Endothelial cell of umbilical vein (primary cell): ENCODE measurements at regions not wholly inside any gene's neighbourhood (a gene's known extent, or its start where the extent isn't known, plus 50 kb on each side); places are given as distances from the start of the nearest gene placed in this dataset.

ENCODE experiments used
- BruUV-seq: library from RNA; stranded (reverse); fragments of 400-500 nt; replicated peaks from 2 replicates; lab custom pipeline; 2021; lab: Mats Ljungman, UMichigan
- CTCF ChIA-PET: fragments of 300-600, 350-600 bp; sonication (Branson Sonifier 250); formaldehyde crosslinking; loops from one replicate; lab custom pipeline; 2021; ENCODE audit warnings: antibody characterized with exemption, inconsistent platforms; lab: Charles Lee
- POLR2A ChIA-PET: fragments of 300-600, 350-600 bp; sonication (Branson Sonifier 250); formaldehyde crosslinking; loops from one replicate; lab custom pipeline; 2021; ENCODE audit warnings: antibody characterized with exemption, inconsistent platforms; lab: Charles Lee
- DNase-seq: peaks from one replicate; pipeline ENCODE4 v3.0.0-alpha.2; 2011; ENCODE audit warnings: low read depth, low spot score
- FAIRE-seq: peaks from 2 replicates; lab custom pipeline; 2011; peaks lifted over from hg19 to GRCh38; lab: Jason Lieb, UNC
- H2AFZ ChIP-seq: 2 replicates; pipeline ENCODE4 v1.6.0; 2012; ENCODE audit warnings: low read depth, low read length, control low read depth, inconsistent platforms
- H3K27ac ChIP-seq: 2 replicates; pipeline ENCODE4 v1.5.1; 2011; ENCODE audit warnings: low read depth, mild to moderate bottlenecking, control low read depth, low read length, moderate library complexity; ENCODE audit not compliant: insufficient read depth
- H3K27me3 ChIP-seq, 2 experiments: 2 replicates each; pipeline versions ENCODE4 v1.6.0 to v1.6.1; 2011; ENCODE audit warnings: low read length in 2 of 2, mixed read lengths in 1 of 2; ENCODE audit not compliant: control insufficient read depth in 2 of 2, insufficient read depth in 2 of 2
- H3K36me3 ChIP-seq, 2 experiments: 2 replicates in 1 of 2; 3 replicates in 1 of 2; pipeline ENCODE4 v1.5.1; 2011; ENCODE audit warnings: low read length in 2 of 2, mild to moderate bottlenecking in 1 of 2, moderate library complexity in 1 of 2; ENCODE audit not compliant: control insufficient read depth in 2 of 2, insufficient read depth in 2 of 2; ENCODE audit errors: extremely low read depth in 1 of 2
- H3K4me1 ChIP-seq: 3 replicates; pipeline ENCODE4 v1.5.1; 2011; ENCODE audit warnings: mild to moderate bottlenecking, low read length; ENCODE audit not compliant: control insufficient read depth, insufficient read depth; ENCODE audit errors: extremely low read depth
- H3K4me2 ChIP-seq: 2 replicates; pipeline ENCODE4 v1.6.1; 2011; ENCODE audit warnings: low read length, control low read depth, mixed read lengths; ENCODE audit not compliant: insufficient read depth
- H3K4me3 ChIP-seq, 3 experiments: fragments of 200-600 bp in 1 of 3; sonication (generic), shearing (Covaris generic) in 1 of 3; replicated peaks in 1 of 3; 2 replicates each; pipeline ENCODE4 v1.5.1; 2011 to 2016; ENCODE audit warnings: control low read depth in 3 of 3, low read length in 3 of 3, mild to moderate bottlenecking in 2 of 3, inconsistent platforms in 1 of 3, low read depth in 1 of 3, moderate library complexity in 1 of 3; ENCODE audit not compliant: insufficient read depth in 1 of 3
- H3K79me2 ChIP-seq: 2 replicates; pipeline ENCODE4 v1.6.0; 2012; ENCODE audit warnings: low read length, inconsistent platforms; ENCODE audit not compliant: control insufficient read depth, insufficient read depth
- H3K9ac ChIP-seq: replicated peaks from 2 replicates; pipeline ENCODE3; 2011; ENCODE audit warnings: low read length, control low read depth; ENCODE audit not compliant: insufficient read depth; ENCODE audit errors: extremely low read depth
- H3K9me1 ChIP-seq: replicated peaks from 3 replicates; pipeline ENCODE4 v1.6.0; 2011; ENCODE audit warnings: mild to moderate bottlenecking, low read length; ENCODE audit not compliant: control insufficient read depth, insufficient read depth; ENCODE audit errors: extremely low read depth
- H3K9me3 ChIP-seq: replicated peaks from 2 replicates; pipeline ENCODE4 v1.5.1; 2012; ENCODE audit warnings: low read length, inconsistent platforms; ENCODE audit not compliant: control insufficient read depth, insufficient read depth
- H4K20me1 ChIP-seq: replicated peaks from 2 replicates; pipeline ENCODE3; 2011; ENCODE audit warnings: mild to moderate bottlenecking, low read length; ENCODE audit not compliant: control insufficient read depth, insufficient read depth; ENCODE audit errors: extremely low read depth
- EZH2 ChIP-seq: IDR thresholded peaks from 2 replicates; pipeline ENCODE4 v1.6.1; 2012; ENCODE audit warnings: borderline replicate concordance, low read depth, mild to moderate bottlenecking, moderate library complexity, low read length, inconsistent platforms; ENCODE audit not compliant: severe bottlenecking
- FOS ChIP-seq: IDR thresholded peaks from 2 replicates; pipeline ENCODE4 v1.6.1; 2011; ENCODE audit warnings: mild to moderate bottlenecking, low read length, moderate library complexity, borderline replicate concordance; ENCODE audit not compliant: insufficient read depth
- GATA2 ChIP-seq: IDR thresholded peaks from 2 replicates; pipeline ENCODE4 v1.7.0; 2011; ENCODE audit warnings: low read depth, mild to moderate bottlenecking, moderate library complexity, mixed read lengths, low read length; ENCODE audit not compliant: insufficient read length, insufficient read depth
- JUN ChIP-seq: IDR thresholded peaks from 2 replicates; pipeline ENCODE4 v1.6.1; 2011; ENCODE audit warnings: borderline replicate concordance, low read depth; ENCODE audit not compliant: insufficient read length, insufficient read depth
- MYC ChIP-seq: IDR thresholded peaks from one replicate; pipeline ENCODE4 v1.6.1; 2011; ENCODE audit warnings: mild to moderate bottlenecking, low read depth, low read length
- POLR2A ChIP-seq: IDR thresholded peaks from 2 replicates; pipeline ENCODE4 v1.6.1; 2012; ENCODE audit warnings: low read depth, mild to moderate bottlenecking, control low read depth, low read length
- POLR2AphosphoS5 ChIP-seq: IDR thresholded peaks from 2 replicates; pipeline ENCODE4 v1.6.1; 2012; ENCODE audit warnings: low read depth, mild to moderate bottlenecking, control low read depth, low read length, moderate library complexity; ENCODE audit not compliant: insufficient read depth
- dilution Hi-C: fragments of 300-500 bp; cut with MboI; formaldehyde crosslinking; loops from one replicate; pipeline ENCODE4 v1.15.0; 2019; ENCODE audit warnings: low sequenced_read_pairs; ENCODE audit not compliant: extremely low pct_ligation_motif_present
- intact Hi-C: fragments of 100-400 bp; cut with micrococcal nuclease; formaldehyde crosslinking; loops from one replicate; pipeline ENCODE4 v1.10.0; 2022
- TF ChIP-seq, protein P1 (sequence below), 2 donors: IDR thresholded peaks; 1 replicate in 1 of 2; 2 replicates in 1 of 2; pipeline ENCODE4 v1.5.1; 2011; ENCODE audit warnings: low read length in 2 of 2, mild to moderate bottlenecking in 2 of 2, moderate library complexity in 2 of 2, control low read depth in 1 of 2, inconsistent platforms in 1 of 2, low read depth in 1 of 2; ENCODE audit not compliant: insufficient read depth in 1 of 2; ENCODE audit errors: extremely low read depth in 1 of 2
- TF ChIP-seq, protein P2 (sequence below): IDR thresholded peaks from 2 replicates; pipeline ENCODE4 v1.6.1; 2011; ENCODE audit not compliant: insufficient read depth, insufficient read length

DNA sequence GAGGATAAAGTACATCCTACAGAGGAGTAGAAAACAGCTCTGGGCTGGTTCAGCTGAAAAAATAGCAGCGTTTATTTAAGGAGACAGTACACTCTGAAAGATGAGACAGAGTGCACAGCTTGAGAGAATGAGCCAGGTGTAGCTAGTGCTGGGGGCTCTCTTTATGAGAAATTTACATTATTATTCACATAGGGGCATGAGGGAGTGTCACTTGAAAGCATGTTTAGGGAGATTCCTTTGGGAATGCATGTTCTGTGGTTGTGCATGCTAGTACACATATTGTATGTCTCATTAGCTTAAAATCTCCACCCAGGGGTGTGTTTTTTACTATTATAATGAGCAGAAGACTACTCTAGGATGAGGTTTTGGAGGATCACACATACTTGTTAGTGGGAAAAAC is 1224.4 kb downstream of the REEP3 start:
- ChIA-PET POLR2A (no interaction called here), CTCF (no interaction called here)
- intact Hi-C loops (no loop called here), dilution Hi-C loops (no loop called here)
- Histone ChIP-seq H3K4me1 (no peaks in the 10 kb centered on the region), H3K9me1 (no peaks in the 10 kb centered on the region), H4K20me1 (no peaks in the 10 kb centered on the region), H3K27me3 (peaks cover 0 to 2% of the 10 kb centered on the region in 2 experiments), H3K79me2 (no peaks in the 10 kb centered on the region), H3K36me3 (no peaks in the 10 kb centered on the region), H3K9ac (no peak overlapping the region), H3K4me2 (no peak overlapping the region), H3K4me3 (no peak overlapping the region), H3K9me3 (no peaks in the 10 kb centered on the region), H3K27ac (no peak overlapping the region), H2AFZ (no peak overlapping the region)
- BruUV-seq, result no TSS peak
- no peak for FAIRE-seq
- DNase-seq, result no peak
- TF ChIP-seq JUN, result no peak
- no peak for TF ChIP-seq EZH2
- TF ChIP-seq MYC, result no peak
- TF ChIP-seq FOS, result no peak
- TF ChIP-seq, protein P1, sequence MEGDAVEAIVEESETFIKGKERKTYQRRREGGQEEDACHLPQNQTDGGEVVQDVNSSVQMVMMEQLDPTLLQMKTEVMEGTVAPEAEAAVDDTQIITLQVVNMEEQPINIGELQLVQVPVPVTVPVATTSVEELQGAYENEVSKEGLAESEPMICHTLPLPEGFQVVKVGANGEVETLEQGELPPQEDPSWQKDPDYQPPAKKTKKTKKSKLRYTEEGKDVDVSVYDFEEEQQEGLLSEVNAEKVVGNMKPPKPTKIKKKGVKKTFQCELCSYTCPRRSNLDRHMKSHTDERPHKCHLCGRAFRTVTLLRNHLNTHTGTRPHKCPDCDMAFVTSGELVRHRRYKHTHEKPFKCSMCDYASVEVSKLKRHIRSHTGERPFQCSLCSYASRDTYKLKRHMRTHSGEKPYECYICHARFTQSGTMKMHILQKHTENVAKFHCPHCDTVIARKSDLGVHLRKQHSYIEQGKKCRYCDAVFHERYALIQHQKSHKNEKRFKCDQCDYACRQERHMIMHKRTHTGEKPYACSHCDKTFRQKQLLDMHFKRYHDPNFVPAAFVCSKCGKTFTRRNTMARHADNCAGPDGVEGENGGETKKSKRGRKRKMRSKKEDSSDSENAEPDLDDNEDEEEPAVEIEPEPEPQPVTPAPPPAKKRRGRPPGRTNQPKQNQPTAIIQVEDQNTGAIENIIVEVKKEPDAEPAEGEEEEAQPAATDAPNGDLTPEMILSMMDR (IDR thresholded peaks at IDR 0.05; ENCODE audit: extremely low read depth in 1 of 2, insufficient read depth in 1 of 2, low read depth in 1 of 2, low read length in 2 of 2), result no peak
- no peak for TF ChIP-seq GATA2
- TF ChIP-seq, protein P2, sequence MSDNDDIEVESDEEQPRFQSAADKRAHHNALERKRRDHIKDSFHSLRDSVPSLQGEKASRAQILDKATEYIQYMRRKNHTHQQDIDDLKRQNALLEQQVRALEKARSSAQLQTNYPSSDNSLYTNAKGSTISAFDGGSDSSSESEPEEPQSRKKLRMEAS, result no peak
- no peak for TF ChIP-seq POLR2AphosphoS5
- no peak for TF ChIP-seq POLR2A
